ENCODE measurements at regions not wholly inside any gene's neighbourhood (a gene's known extent, or its start where the extent isn't known, plus 50 kb on each side); places are given as distances from the start of the nearest gene placed in this dataset.

DNA sequence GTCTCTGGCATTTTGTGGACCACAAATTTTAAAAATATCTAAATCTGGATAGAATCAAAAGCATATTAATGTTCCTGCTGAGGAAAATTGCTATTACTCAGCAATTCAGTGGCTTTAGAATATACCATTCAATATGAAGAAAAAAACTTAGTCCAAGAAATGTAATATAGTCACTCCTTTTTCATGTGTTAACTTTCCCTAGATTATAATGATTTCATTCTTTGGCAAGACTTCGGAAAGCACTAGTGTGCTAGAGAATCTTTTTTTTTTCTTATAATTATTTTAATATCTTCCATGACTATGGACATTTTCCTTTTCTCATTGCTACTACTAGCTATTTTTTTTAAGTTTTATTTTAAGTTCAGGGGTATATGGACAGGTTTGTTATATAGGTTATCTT, 102.4 kb upstream of the FAM174A start:
- H3K27ac ChIP-seq: no peak overlapping the region
- no peak overlapping the region for H3K4me3 ChIP-seq (ENCODE audit: low read depth, low read length)
- TF ChIP-seq, protein P1, sequence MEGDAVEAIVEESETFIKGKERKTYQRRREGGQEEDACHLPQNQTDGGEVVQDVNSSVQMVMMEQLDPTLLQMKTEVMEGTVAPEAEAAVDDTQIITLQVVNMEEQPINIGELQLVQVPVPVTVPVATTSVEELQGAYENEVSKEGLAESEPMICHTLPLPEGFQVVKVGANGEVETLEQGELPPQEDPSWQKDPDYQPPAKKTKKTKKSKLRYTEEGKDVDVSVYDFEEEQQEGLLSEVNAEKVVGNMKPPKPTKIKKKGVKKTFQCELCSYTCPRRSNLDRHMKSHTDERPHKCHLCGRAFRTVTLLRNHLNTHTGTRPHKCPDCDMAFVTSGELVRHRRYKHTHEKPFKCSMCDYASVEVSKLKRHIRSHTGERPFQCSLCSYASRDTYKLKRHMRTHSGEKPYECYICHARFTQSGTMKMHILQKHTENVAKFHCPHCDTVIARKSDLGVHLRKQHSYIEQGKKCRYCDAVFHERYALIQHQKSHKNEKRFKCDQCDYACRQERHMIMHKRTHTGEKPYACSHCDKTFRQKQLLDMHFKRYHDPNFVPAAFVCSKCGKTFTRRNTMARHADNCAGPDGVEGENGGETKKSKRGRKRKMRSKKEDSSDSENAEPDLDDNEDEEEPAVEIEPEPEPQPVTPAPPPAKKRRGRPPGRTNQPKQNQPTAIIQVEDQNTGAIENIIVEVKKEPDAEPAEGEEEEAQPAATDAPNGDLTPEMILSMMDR (IDR thresholded peaks at IDR 0.05): no peak
- no peaks in the 10 kb centered on the region for H3K9me3 ChIP-seq (ENCODE audit: control insufficient read depth, low read length)
- H3K27me3 ChIP-seq (ENCODE audit: control insufficient read depth, insufficient read depth, low read length): no peaks in the 10 kb centered on the region
- no peak overlapping the region for H3K4me2 ChIP-seq (ENCODE audit: low read length)
- no peak overlapping the region for H2AFZ ChIP-seq
- no peak overlapping the region for H3K9ac ChIP-seq
- no peaks in the 10 kb centered on the region for H3K4me1 ChIP-seq
- H3K36me3 ChIP-seq (ENCODE audit: control insufficient read depth, insufficient read depth, low read length): no peaks in the 10 kb centered on the region
- no peaks in the 10 kb centered on the region for H3K79me2 ChIP-seq

DNA sequence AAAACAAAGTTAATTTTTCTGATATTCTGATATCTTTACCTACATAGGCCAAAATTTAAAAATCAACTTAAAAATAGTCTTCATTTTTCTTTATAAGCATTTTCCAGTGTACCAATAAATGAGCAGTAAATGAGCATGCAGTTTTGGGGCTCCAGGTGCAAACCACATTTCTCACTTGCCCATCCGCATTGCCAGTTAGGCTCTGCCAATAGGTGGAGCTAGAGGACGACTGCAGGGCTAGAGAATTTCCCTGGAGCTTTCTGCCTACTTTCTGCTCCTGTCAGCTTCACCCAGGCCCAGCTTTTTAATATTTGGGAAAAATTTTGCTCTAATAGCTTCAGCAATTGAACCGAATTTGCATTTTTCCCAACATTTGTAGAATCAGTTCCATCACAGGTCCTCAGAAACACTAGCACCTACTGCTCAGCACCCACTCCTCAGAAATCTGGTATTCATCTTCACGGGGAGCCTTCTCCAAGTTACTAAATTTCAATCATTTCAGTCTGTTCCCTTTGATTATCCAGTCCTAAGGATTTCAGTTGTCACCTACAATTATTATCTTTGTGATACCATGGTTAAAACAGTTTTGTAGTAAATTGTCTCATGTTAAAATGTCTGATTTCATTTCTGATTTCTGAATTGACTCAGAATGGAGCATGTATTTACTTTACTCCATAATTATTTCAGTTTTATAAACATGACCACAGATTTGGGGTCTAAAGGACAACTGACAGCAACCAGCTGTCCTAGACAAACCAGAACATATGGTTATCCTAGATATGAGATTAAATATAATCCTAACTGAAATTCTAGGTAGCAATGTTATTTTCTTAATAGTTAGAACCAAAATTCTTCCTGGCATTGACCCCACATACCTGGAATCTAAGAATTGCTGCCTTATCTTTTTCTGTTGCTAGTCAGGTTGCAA, 104.6 kb upstream of the FAM174A start:
- no peaks in the 10 kb centered on the region for H3K27me3 ChIP-seq (ENCODE audit: control insufficient read depth, insufficient read depth, low read length)
- H3K9me3 ChIP-seq (ENCODE audit: control insufficient read depth, low read length): no peaks in the 10 kb centered on the region
- no peak overlapping the region for H3K4me2 ChIP-seq (ENCODE audit: low read length)
- no peaks in the 10 kb centered on the region for H3K36me3 ChIP-seq (ENCODE audit: control insufficient read depth, insufficient read depth, low read length)
- no peak overlapping the region for H3K27ac ChIP-seq
- H3K9ac ChIP-seq: no peak overlapping the region
- no peaks in the 10 kb centered on the region for H3K4me1 ChIP-seq
- TF ChIP-seq, protein P1 (IDR thresholded peaks at IDR 0.05): peak; percentile 44
- H3K79me2 ChIP-seq: no peaks in the 10 kb centered on the region
- H3K4me3 ChIP-seq (ENCODE audit: low read depth, low read length): no peak overlapping the region
- no peak overlapping the region for H2AFZ ChIP-seq

DNA sequence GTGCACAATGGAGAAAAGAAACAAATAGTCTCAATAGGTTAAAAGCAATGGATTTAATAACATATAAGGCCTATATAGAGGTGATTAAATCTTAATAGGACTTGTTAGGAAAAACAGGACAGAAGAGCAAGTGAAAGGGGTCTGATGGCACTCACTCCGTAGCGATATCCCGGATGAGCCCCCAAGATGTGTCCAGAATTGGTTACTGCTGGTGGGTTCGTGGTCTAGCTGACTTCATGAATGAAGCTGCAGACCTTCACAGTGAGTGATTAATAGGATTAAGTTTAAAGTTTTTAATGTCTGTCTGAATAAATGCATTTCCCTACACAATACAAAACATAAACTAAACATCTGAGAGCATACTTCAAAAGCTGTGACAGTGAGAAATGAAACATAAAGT, 110.4 kb upstream of the FAM174A start:
- Histone ChIP-seq H3K27ac (no peak overlapping the region), H3K4me2 (ENCODE audit: low read length) (no peak overlapping the region), H3K79me2 (no peaks in the 10 kb centered on the region), H3K4me3 (ENCODE audit: low read depth, low read length) (no peak overlapping the region), H3K9ac (no peak overlapping the region), H2AFZ (no peak overlapping the region), H3K27me3 (ENCODE audit: control insufficient read depth, insufficient read depth, low read length) (no peaks in the 10 kb centered on the region), H3K4me1 (no peaks in the 10 kb centered on the region), H3K9me3 (ENCODE audit: control insufficient read depth, low read length) (no peaks in the 10 kb centered on the region), H3K36me3 (ENCODE audit: control insufficient read depth, insufficient read depth, low read length) (no peaks in the 10 kb centered on the region)
- TF ChIP-seq, protein P1 (IDR thresholded peaks at IDR 0.05): no peak

DNA sequence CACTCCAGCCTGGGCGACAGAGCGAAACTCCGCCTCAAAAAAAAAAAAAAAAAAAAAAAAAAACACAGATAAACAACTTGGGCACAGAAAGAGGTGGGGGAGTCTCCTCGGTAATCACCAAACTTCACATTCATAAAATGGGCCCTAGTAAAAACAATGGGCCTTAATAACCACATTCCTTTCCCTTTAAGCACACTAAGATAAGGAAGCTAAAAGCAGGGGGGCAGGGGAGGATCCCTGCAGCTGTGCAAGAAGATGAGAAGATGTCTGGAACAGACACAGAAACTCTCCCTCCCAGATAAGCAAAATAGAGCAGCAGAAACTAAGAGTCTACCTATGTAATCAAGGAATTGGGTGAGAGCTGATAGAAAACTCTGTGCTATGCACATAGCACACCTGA, 111.2 kb upstream of the FAM174A start:
- no peak overlapping the region for H3K4me3 ChIP-seq (ENCODE audit: low read depth, low read length)
- H3K4me1 ChIP-seq: no peaks in the 10 kb centered on the region
- no peak overlapping the region for H2AFZ ChIP-seq
- no peaks in the 10 kb centered on the region for H3K79me2 ChIP-seq
- no peaks in the 10 kb centered on the region for H3K9me3 ChIP-seq (ENCODE audit: control insufficient read depth, low read length)
- H3K27me3 ChIP-seq (ENCODE audit: control insufficient read depth, insufficient read depth, low read length): no peaks in the 10 kb centered on the region
- H3K36me3 ChIP-seq (ENCODE audit: control insufficient read depth, insufficient read depth, low read length): no peaks in the 10 kb centered on the region
- no peak overlapping the region for H3K27ac ChIP-seq
- H3K9ac ChIP-seq: no peak overlapping the region
- H3K4me2 ChIP-seq (ENCODE audit: low read length): no peak overlapping the region
- TF ChIP-seq, protein P1 (IDR thresholded peaks at IDR 0.05): no peak

DNA sequence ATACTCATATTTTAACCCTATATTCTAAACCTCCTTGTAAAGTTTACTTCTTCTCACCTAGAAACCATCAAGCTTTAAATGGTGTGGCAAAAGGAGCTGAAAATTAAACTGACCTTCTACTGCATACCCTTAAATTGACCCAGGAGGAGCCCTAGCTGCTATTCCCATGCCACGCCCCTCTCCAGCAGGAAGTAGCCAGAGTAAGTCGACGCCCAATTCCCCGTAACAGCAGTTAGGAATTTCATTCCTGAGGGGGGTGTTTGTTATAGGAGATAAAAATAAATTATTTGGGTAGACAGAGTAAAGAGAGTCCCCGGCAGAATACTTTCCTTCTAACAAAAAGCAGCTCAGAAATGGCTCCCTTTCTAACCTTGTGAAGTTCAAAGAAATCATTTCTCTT, 111.8 kb upstream of the FAM174A start:
- Histone ChIP-seq H3K27me3 (ENCODE audit: control insufficient read depth, insufficient read depth, low read length) (no peaks in the 10 kb centered on the region), H3K79me2 (no peaks in the 10 kb centered on the region), H3K4me1 (no peaks in the 10 kb centered on the region), H2AFZ (no peak overlapping the region), H3K9ac (no peak overlapping the region), H3K27ac (no peak overlapping the region), H3K36me3 (ENCODE audit: control insufficient read depth, insufficient read depth, low read length) (no peaks in the 10 kb centered on the region), H3K4me2 (ENCODE audit: low read length) (no peak overlapping the region), H3K9me3 (ENCODE audit: control insufficient read depth, low read length) (no peaks in the 10 kb centered on the region), H3K4me3 (ENCODE audit: low read depth, low read length) (no peak overlapping the region)
- TF ChIP-seq, protein P1 (IDR thresholded peaks at IDR 0.05): no peak
